Keratinocyte (primary cell): ENCODE measurements at regions not wholly inside any gene's neighbourhood (a gene's known extent, or its start where the extent isn't known, plus 50 kb on each side); places are given as distances from the start of the nearest gene placed in this dataset.
"Not testable (repeated sequence)": the region's sequence is repeated elsewhere in the genome, so short reads cannot be mapped to it uniquely, and the experiment has no call there.

ENCODE experiments used
- EZH2 ChIP-seq: IDR thresholded peaks from one replicate; pipeline ENCODE4 v1.6.1; 2012; ENCODE audit warnings: inconsistent platforms, mild to moderate bottlenecking, low read length, moderate library complexity
- TF ChIP-seq, protein P1 (sequence below), 3 experiments: IDR thresholded peaks in 1 of 3; conservative IDR thresholded peaks in 1 of 3; optimal IDR thresholded peaks in 1 of 3; 2 replicates in 2 of 3; 3 replicates in 1 of 3; pipeline versions ENCODE3 to v1.5.1; 2011; ENCODE audit warnings: low read length in 3 of 3, mild to moderate bottlenecking in 3 of 3, moderate library complexity in 2 of 3, control low read depth in 1 of 3, inconsistent platforms in 1 of 3; ENCODE audit not compliant: insufficient read depth in 2 of 3; ENCODE audit errors: extremely low read depth in 1 of 3

GRCh38 chr14:106133126-106133525, 606.7 kb downstream of the TMEM121 start:
- TF ChIP-seq, protein P1, sequence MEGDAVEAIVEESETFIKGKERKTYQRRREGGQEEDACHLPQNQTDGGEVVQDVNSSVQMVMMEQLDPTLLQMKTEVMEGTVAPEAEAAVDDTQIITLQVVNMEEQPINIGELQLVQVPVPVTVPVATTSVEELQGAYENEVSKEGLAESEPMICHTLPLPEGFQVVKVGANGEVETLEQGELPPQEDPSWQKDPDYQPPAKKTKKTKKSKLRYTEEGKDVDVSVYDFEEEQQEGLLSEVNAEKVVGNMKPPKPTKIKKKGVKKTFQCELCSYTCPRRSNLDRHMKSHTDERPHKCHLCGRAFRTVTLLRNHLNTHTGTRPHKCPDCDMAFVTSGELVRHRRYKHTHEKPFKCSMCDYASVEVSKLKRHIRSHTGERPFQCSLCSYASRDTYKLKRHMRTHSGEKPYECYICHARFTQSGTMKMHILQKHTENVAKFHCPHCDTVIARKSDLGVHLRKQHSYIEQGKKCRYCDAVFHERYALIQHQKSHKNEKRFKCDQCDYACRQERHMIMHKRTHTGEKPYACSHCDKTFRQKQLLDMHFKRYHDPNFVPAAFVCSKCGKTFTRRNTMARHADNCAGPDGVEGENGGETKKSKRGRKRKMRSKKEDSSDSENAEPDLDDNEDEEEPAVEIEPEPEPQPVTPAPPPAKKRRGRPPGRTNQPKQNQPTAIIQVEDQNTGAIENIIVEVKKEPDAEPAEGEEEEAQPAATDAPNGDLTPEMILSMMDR (optimal IDR thresholded peaks at IDR 0.05 in 1 of 3, IDR thresholded peaks at IDR 0.05 in 1 of 3, conservative IDR thresholded peaks at IDR 0.05 in 1 of 3; ENCODE audit: extremely low read depth in 1 of 3, insufficient read depth in 2 of 3, low read length in 3 of 3) = not testable (repeated sequence)
- not testable (repeated sequence) for TF ChIP-seq EZH2
